HUES64 (cell line): ENCODE measurements at regions not wholly inside any gene's neighbourhood (a gene's known extent, or its start where the extent isn't known, plus 50 kb on each side); places are given as distances from the start of the nearest gene placed in this dataset.
"Not testable (repeated sequence)": the region's sequence is repeated elsewhere in the genome, so short reads cannot be mapped to it uniquely, and the experiment has no call there.

Experiments used
- H3K27ac ChIP-seq: 2 replicates; pipeline ENCODE4 v1.7.0; 2013; ENCODE audit warnings: low read depth, low read length, inconsistent platforms
- H3K27me3 ChIP-seq: 2 replicates; pipeline ENCODE4 v1.6.1; 2013; ENCODE audit warnings: mild to moderate bottlenecking, low read length; ENCODE audit not compliant: insufficient read depth
- H3K36me3 ChIP-seq: 2 replicates; pipeline ENCODE4 v1.6.1; 2013; ENCODE audit warnings: mild to moderate bottlenecking, low read length; ENCODE audit not compliant: insufficient read depth
- H3K4me1 ChIP-seq: 2 replicates; pipeline ENCODE4 v1.6.1; 2013; ENCODE audit warnings: mild to moderate bottlenecking, low read length, moderate library complexity; ENCODE audit not compliant: insufficient read depth
- H3K4me3 ChIP-seq: 2 replicates; pipeline ENCODE4 v1.5.1; 2013; ENCODE audit warnings: mild to moderate bottlenecking, low read length, moderate library complexity
- H3K9ac ChIP-seq: 2 replicates; pipeline ENCODE4 v1.6.1; 2013; ENCODE audit warnings: mild to moderate bottlenecking, low read depth, low read length
- H3K9me3 ChIP-seq: 2 replicates; pipeline ENCODE4 v1.6.1; 2013; ENCODE audit warnings: low read depth, low read length; ENCODE audit not compliant: insufficient read depth
- WGBS: fragments of 150-250, 120-280 bp; methylation state at CpG from one replicate; pipeline ENCODE4 v1.1.7; 2013; ENCODE audit warnings: missing lambda C conversion rate; 5-methylcytosine and 5-hydroxymethylcytosine counted together

DNA sequence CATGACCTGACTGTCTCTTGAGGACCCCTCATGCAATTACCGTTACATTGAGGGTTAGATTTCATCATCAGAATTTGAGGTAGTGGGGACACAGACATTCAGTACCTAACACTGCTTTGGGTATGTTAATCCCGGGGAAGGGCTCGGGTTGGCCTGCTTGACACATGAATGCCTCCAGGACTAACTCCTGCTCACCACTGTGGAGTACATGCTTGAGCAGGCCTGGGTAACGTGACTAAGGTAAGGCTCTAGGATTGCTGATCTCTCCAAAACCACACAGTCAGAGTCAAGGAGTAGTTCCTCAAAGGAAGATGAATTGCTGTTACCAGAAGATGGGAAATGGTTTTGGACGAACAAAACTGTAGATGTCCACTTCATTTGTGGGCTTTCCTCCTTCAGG lies 376.3 kb upstream of the ZNF462 start:
- Histone ChIP-seq H3K36me3 (no peaks in the 10 kb centered on the region), H3K27me3 (no peaks in the 10 kb centered on the region), H3K27ac (no peak overlapping the region), H3K4me1 (no peaks in the 10 kb centered on the region), H3K9me3 (no peaks in the 10 kb centered on the region), H3K9ac (no peak overlapping the region), H3K4me3 (no peak overlapping the region)
- WGBS, result 96% methylated on average over 5 of the region's 5 CpGs

DNA sequence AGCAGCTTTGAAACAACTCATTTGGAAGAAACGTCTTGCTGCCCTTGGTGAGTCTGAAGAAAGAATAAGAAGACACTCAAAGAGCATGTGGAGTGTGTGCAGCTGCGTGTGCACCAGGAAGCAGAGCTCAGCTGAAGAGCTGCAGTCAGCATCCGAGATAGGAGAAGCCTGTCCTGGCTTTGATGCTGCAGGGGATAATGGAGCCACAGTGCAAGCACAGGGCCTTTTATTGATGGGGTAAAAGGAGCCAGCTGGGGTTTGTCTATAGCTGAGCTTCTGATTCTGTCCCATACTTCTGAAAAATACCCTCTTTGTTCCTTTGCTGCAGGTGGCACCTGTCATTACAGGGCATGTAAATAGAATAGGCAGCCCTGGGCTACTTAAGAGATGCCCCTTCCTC lies 375.7 kb upstream of the ZNF462 start:
- Histone ChIP-seq H3K27ac (no peak overlapping the region), H3K36me3 (no peaks in the 10 kb centered on the region), H3K4me3 (no peak overlapping the region), H3K4me1 (no peaks in the 10 kb centered on the region), H3K9me3 (no peaks in the 10 kb centered on the region), H3K27me3 (no peaks in the 10 kb centered on the region), H3K9ac (no peak overlapping the region)
- WGBS, result 88% methylated on average over 3 of the region's 3 CpGs

DNA sequence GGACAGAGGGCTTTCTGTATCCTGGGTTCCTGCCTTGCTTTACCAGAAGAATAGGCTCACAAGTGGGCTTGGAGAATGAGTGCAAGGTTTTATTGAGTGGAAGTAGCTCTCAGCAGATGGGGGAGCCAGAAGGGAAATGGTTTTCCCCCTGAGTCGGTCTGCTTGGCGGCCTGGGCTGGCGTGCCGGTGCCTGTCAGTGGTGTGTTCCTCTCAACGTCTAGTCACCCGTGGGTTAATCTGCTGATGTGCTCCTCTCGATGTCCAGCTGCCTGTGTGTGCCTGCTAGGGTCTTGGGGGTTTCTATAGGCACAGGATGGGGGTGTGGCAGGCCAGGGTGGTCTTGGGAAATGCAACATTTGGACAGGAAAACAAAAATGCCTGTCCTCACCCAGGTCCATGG lies 370.8 kb upstream of the ZNF462 start:
- H3K9me3 ChIP-seq, H3K4me3 ChIP-seq, H3K36me3 ChIP-seq, H3K27ac ChIP-seq, H3K27me3 ChIP-seq, H3K9ac ChIP-seq, H3K4me1 ChIP-seq: not testable (repeated sequence)
- WGBS, result 89% methylated on average over 7 of the region's 7 CpGs

DNA sequence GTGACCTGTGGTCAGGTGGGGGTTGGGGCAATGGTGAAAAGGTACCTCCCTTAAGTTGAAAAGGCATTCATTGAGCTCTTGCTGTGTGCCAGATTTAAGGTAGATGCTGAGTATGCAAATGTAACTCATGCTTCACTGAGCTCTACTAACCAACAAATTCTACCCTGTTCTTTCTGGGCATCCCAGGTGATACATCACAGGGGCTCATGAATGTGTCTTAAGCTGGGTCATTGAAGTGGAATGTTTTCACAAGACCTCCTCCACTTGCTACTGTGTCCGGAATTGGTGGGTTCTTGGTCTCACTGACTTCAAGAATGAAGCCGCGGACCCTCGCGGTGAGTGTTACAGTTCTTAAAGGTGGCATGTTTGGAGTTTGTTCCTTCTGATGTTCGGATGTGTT lies 362.8 kb upstream of the ZNF462 start:
- no peaks in the 10 kb centered on the region for H3K4me1 ChIP-seq
- 96% methylated on average over 6 of the region's 6 CpGs for WGBS
- H3K9ac ChIP-seq, result no peak overlapping the region
- H3K4me3 ChIP-seq, result no peak overlapping the region
- H3K36me3 ChIP-seq, result no peaks in the 10 kb centered on the region
- H3K27me3 ChIP-seq, result no peaks in the 10 kb centered on the region
- no peak overlapping the region for H3K27ac ChIP-seq
- no peaks in the 10 kb centered on the region for H3K9me3 ChIP-seq

DNA sequence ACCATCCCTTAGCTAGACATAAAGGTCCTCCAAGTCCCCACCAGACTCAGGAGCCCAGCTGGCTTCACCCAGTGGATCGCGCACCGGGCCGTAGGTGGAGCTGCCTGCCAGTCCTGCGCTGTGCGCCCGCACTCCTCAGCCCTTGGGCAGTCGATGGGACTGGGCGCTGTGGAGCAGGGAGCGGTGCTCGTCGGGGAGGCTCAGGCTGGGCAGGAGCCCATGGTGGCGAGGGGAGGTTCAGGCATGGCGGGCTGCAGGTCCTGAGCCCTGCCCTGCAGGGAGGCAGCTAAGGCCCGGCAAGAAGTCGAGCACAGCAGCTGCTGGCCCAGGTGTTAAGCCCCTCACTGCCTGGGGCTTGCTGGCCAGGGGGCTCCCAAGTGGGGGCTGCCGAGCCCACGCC lies 361.8 kb upstream of the ZNF462 start:
- 96% methylated on average over 18 of the region's 18 CpGs for WGBS

DNA sequence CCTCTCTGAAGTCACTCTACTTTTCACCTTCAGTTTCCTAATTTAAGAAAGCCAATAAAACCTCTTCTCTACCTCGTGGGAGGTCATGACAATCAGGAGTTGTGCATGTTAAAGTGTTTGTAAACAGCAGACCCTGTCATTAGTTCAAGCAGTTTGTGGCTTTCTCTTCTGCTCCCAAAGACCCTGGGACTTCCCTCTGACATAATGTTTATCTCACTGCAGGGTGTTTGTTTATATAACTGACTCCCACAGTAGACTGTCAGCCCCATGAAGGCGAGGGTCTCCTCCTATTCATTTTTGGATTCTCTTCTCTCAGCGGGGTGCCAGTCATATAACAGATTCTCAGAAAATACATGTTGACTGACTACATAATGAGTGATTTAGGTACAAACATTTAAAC lies 360.0 kb upstream of the ZNF462 start:
- 58% methylated on average over 2 of the region's 3 CpGs for WGBS
- no peaks in the 10 kb centered on the region for H3K27me3 ChIP-seq
- H3K9me3 ChIP-seq, result no peaks in the 10 kb centered on the region
- H3K27ac ChIP-seq, result no peak overlapping the region
- H3K4me3 ChIP-seq, result no peak overlapping the region
- H3K36me3 ChIP-seq, result no peaks in the 10 kb centered on the region
- no peaks in the 10 kb centered on the region for H3K4me1 ChIP-seq
- H3K9ac ChIP-seq, result no peak overlapping the region

More for the DNA sequence above, 361.8 kb upstream of the ZNF462 start:
- H3K9ac ChIP-seq, H3K36me3 ChIP-seq, H3K27me3 ChIP-seq, H3K27ac ChIP-seq, H3K4me3 ChIP-seq, H3K9me3 ChIP-seq, H3K4me1 ChIP-seq: not testable (repeated sequence)

DNA sequence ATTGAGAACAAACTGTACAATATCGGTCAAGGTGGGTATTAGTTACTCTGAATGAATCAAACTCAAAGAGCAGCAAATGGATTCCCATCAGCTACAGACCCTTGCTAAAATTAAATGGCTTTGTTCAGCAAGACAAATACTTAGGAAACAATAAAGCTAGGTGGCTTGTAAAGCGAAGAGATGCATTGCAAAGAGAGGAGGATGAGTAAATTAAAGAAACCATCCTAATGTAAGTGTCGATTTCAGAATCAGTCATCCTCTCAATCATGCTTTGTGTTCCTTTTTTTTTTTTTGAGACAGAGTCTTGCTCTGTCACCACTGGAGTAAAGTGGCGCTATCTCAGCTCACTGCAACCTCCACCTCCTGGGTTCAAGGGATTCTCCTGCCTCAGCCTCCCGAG lies 359.2 kb upstream of the ZNF462 start:
- Histone ChIP-seq H3K4me1 (no peaks in the 10 kb centered on the region), H3K4me3 (no peak overlapping the region), H3K27ac (no peak overlapping the region), H3K9ac (no peak overlapping the region), H3K27me3 (no peaks in the 10 kb centered on the region), H3K9me3 (no peaks in the 10 kb centered on the region), H3K36me3 (no peaks in the 10 kb centered on the region)
- 98% methylated on average over 5 of the region's 5 CpGs for WGBS

DNA sequence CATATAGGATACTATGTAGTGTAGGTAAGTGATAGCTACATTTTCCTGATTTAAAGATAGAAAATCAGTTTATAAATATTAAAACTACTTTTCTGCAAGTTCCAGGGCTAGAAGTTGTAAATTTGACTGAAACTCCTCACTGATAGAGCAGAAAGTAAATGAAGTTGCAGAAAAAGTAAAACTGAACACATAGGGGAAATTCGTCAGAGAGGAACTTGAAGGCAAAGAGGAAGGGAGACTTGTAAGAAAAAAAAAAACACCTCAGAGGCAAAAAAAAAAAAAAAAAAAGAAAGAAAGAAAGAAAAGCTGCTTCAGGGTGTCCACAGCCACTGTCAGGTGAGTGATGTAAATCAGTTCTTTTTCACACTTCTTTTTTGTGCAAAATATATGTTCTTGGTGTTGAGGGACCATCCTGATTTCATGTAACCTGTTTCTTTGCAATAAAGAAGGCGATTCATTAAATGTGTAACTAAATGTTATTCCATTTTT lies 336.2 kb upstream of the ZNF462 start:
- H3K27me3 ChIP-seq, result no peaks in the 10 kb centered on the region
- WGBS, result 71% methylated on average over 1 of the region's 2 CpGs
- H3K27ac ChIP-seq, result no peak overlapping the region
- no peak overlapping the region for H3K9ac ChIP-seq
- no peak overlapping the region for H3K4me3 ChIP-seq
- H3K4me1 ChIP-seq, result no peaks in the 10 kb centered on the region
- no peaks in the 10 kb centered on the region for H3K9me3 ChIP-seq
- H3K36me3 ChIP-seq, result no peaks in the 10 kb centered on the region

DNA sequence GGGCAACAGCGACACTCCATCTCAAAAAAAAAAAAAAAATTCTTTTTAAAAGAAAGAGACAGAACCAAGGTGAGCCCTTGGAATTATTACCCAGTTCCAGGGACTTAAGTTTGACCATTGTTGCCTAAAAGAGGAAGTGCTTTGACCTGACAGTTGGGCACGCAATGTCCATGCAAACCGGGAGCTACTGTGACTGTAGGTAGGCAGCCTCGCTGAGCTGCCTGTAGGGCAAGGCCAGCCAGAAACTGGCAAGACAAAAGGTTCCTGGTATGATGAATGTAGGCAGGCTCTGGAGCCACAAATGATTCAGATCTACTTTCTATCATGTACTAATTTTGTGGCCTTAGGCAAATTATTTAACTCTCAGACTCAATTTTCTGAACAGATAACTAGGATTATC lies 334.8 kb upstream of the ZNF462 start:
- no peak overlapping the region for H3K27ac ChIP-seq
- no peaks in the 10 kb centered on the region for H3K27me3 ChIP-seq
- no peaks in the 10 kb centered on the region for H3K36me3 ChIP-seq
- H3K4me1 ChIP-seq, result no peaks in the 10 kb centered on the region
- no peak overlapping the region for H3K9ac ChIP-seq
- WGBS, result 91% methylated on average over 4 of the region's 4 CpGs
- no peaks in the 10 kb centered on the region for H3K9me3 ChIP-seq
- no peak overlapping the region for H3K4me3 ChIP-seq

DNA sequence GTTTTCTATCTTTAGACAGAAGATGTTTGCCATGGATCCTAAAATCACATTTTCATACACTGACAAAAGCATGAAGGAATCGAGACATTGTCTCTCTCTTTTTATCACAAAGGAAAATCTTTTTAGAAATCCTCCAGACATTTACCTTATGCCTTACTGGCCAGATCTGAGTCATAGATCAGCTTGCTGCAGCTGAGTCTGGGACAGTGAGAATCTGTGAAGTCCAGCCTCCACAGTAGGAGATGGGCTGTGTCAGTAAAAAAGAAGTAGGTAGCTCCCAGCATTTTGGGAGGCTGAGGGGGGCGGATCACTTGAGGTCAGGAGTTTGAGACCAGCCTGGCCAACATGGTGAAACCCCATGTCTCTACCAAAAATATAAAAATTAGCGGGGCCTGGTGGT lies 333.4 kb upstream of the ZNF462 start:
- Histone ChIP-seq H3K27ac (no peak overlapping the region), H3K36me3 (no peaks in the 10 kb centered on the region), H3K9ac (no peak overlapping the region), H3K4me1 (no peaks in the 10 kb centered on the region), H3K9me3 (no peaks in the 10 kb centered on the region), H3K4me3 (no peak overlapping the region), H3K27me3 (no peaks in the 10 kb centered on the region)
- WGBS, result 96% methylated on average over 3 of the region's 3 CpGs

DNA sequence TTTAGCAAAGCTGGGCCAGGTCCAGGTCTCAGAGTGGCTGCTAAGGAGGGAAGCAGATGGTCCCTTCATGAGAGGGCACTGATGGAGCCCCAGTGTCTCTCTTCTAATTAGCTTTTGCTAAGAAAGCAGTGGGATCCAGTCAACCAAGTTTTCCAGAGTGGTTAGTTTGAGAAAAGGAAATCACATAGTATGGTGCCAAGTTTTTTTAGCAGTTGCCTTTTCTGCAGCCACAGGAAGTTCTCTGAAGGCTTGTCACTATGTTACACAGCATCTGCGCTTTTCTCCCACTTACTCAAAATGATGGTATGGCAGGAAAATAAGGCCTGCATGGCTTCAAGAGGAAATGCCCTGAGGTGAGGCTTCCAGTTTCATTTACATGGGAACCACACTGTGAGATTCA lies 331.5 kb upstream of the ZNF462 start:
- Histone ChIP-seq H3K4me1 (no peaks in the 10 kb centered on the region), H3K4me3 (no peak overlapping the region), H3K36me3 (no peaks in the 10 kb centered on the region), H3K27me3 (no peaks in the 10 kb centered on the region), H3K9me3 (no peaks in the 10 kb centered on the region), H3K9ac (no peak overlapping the region), H3K27ac (no peak overlapping the region)
- 100% methylated on average over 1 of the region's 1 CpG for WGBS

DNA sequence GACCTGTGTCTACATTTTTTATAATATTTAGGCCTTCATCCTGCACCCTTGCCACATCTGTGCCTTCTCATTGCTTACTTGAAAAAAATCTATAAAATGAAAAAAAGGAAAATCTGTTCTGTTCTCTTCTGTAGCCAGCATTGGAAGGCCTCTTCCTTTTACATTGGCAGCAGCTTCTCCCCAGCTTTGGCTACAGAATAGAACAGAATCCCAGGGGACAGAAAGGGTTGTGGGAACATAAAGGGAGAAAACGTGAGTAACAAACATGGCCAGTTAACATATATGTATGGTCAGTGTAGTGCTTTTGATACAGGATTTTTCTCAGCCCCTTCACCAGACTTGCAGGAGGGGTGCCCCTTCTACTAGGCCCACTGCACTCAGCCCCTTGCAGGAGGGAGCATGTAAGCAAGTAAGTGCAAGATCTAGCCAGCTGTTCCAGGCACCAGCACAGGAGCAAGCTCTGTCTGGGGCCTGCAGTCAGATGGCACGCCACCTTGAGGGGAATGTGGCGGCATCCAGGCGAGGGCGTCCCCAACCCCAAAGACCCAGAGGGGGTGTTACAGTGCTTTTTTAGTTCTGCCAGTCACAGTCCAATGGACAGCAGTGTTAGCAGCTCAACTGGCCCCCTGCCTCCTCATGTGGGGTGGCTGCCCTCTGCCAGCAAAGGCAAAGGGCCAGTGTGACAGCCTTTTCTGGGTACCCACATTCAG lies 330.5 kb upstream of the ZNF462 start:
- Histone ChIP-seq H3K4me3 (no peak overlapping the region), H3K4me1 (no peaks in the 10 kb centered on the region), H3K36me3 (no peaks in the 10 kb centered on the region), H3K9me3 (no peaks in the 10 kb centered on the region), H3K27me3 (no peaks in the 10 kb centered on the region), H3K9ac (no peak overlapping the region), H3K27ac (no peak overlapping the region)
- 94% methylated on average over 5 of the region's 5 CpGs for WGBS
